Stomach (tissue), 8 donors: ENCODE measurements at regions not wholly inside any gene's neighbourhood (a gene's known extent, or its start where the extent isn't known, plus 50 kb on each side); places are given as distances from the start of the nearest gene placed in this dataset.

Experiments
- DNase-seq, 2 donors: peaks; one replicate each; pipeline versions ENCODE4 v3.0.0 to v3.0.0-alpha.2; 2013 to 2019
- H3K27ac ChIP-seq, 5 donors: fragments of 200-600 bp in 4 of 5; sonication (generic) in 4 of 5; one replicate each; pipeline ENCODE4 v1.5.1; 2013 to 2019; ENCODE audit warnings: mild to moderate bottlenecking in 1 of 5, moderate library complexity in 1 of 5
- H3K27me3 ChIP-seq, 3 donors: fragments of 200-600 bp; sonication (generic); one replicate each; pipeline ENCODE4 v1.5.1; 2017 to 2019; ENCODE audit warnings: mixed run types in 1 of 3
- H3K36me3 ChIP-seq, 4 donors: fragments of 200-600 bp; sonication (generic); 1 replicate in 3 of 4; 2 replicates in 1 of 4; pipeline ENCODE4 v1.5.1; 2016 to 2019
- H3K4me1 ChIP-seq, 4 donors: fragments of 200-600 bp; sonication (generic); one replicate each; pipeline ENCODE4 v1.5.1; 2016 to 2019
- H3K4me3 ChIP-seq, 4 donors: fragments of 200-600 bp; sonication (generic) in 3 of 4; one replicate each; pipeline ENCODE4 v1.5.1; 2016 to 2019; ENCODE audit warnings: mild to moderate bottlenecking in 1 of 4
- H3K9me3 ChIP-seq, 4 donors: fragments of 200-600 bp; sonication (generic); one replicate each; pipeline ENCODE4 v1.5.1; 2016 to 2019
- EP300 ChIP-seq: sonication (generic); formaldehyde crosslinking; IDR thresholded peaks from one replicate; pipeline ENCODE4 v1.6.1; 2017; ENCODE audit warnings: antibody characterized with exemption
- POLR2A ChIP-seq, 4 donors: fragments of 450-650 bp; IDR thresholded peaks; one replicate each; pipeline ENCODE4 v1.6.1; 2016; ENCODE audit warnings: antibody characterized with exemption in 4 of 4, control low read depth in 2 of 4, mild to moderate bottlenecking in 1 of 4, moderate library complexity in 1 of 4
- POLR2AphosphoS5 ChIP-seq, 3 donors: sonication (generic); formaldehyde crosslinking; IDR thresholded peaks; one replicate each; pipeline ENCODE4 v1.6.1; 2016; ENCODE audit warnings: antibody characterized with exemption in 3 of 3
- WGBS, 5 donors: extraction: QIAGEN DNeasy Blood & Tissue Kit in 3 of 5; methylation state at CpG; one replicate each; pipeline versions ENCODE4 v1.1.5 to v1.1.7; 2013 to 2018; 5-methylcytosine and 5-hydroxymethylcytosine counted together
- intact Hi-C: fragments of 100-400 bp; cut with DNase I; formaldehyde crosslinking; loops from one replicate; pipeline ENCODE4 v1.15.1; 2023; ENCODE audit warnings: low total_unique reads
- TF ChIP-seq, protein P1 (sequence below), 7 experiments: fragments of 450-650 bp in 4 of 7; fragments of 200-600 bp in 3 of 7; sonication (generic) in 3 of 7; IDR thresholded peaks; one replicate each; pipeline ENCODE4 v1.5.1; 2016 to 2019; ENCODE audit warnings: antibody characterized with exemption in 7 of 7, control low read depth in 2 of 7, mild to moderate bottlenecking in 1 of 7
- donor health status: healthy with polysubstance abuse.
- donor health status: Bipolar disorder and iron deficiency.
- donor health status: healthy.

DNA sequence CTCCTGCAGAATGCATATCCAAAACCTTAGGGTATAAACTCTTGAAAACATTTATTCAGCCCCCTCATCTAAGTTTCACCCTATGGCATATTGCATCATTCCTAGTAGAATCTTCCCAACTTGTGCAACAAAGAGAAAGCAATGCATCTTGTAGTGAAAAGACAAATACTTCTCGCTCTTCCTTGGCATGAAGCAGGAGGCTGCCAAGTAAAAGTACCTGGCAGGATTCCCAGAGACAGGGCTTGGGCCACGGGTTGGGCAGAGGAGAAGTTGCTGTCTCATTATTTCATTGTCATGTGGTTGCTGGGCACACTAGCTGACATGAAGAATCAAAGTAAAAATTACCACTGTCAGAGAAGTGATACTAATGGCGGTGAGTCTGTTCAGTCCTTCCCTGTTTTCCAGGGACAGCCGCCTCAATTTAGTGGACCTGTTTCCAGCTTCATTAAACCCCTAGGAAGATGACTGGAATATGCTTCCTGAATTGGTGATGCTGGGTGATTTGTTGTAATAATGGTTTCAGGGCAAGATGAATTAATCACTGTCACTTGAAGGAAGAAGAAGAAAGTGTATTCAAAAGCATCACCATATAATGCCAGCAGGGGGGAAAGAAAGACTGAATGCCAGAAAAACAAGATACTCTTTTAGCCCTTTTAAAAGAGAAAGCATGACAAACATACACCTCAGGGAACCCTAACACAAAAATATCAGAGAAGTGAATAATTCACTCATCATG, 380.5 kb upstream of the IGFBP7 start:
- no peaks in the 10 kb centered on the region for H3K9me3 ChIP-seq
- no peaks in the 10 kb centered on the region for H3K4me1 ChIP-seq
- no peak for TF ChIP-seq POLR2A (IDR thresholded peaks at IDR 0.05)
- TF ChIP-seq, protein P1, sequence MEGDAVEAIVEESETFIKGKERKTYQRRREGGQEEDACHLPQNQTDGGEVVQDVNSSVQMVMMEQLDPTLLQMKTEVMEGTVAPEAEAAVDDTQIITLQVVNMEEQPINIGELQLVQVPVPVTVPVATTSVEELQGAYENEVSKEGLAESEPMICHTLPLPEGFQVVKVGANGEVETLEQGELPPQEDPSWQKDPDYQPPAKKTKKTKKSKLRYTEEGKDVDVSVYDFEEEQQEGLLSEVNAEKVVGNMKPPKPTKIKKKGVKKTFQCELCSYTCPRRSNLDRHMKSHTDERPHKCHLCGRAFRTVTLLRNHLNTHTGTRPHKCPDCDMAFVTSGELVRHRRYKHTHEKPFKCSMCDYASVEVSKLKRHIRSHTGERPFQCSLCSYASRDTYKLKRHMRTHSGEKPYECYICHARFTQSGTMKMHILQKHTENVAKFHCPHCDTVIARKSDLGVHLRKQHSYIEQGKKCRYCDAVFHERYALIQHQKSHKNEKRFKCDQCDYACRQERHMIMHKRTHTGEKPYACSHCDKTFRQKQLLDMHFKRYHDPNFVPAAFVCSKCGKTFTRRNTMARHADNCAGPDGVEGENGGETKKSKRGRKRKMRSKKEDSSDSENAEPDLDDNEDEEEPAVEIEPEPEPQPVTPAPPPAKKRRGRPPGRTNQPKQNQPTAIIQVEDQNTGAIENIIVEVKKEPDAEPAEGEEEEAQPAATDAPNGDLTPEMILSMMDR (IDR thresholded peaks at IDR 0.05) = no peak
- TF ChIP-seq EP300 = no peak
- no peak for TF ChIP-seq POLR2AphosphoS5 (IDR thresholded peaks at IDR 0.05)
- no peak overlapping the region for H3K4me3 ChIP-seq
- no peak overlapping the region for H3K27ac ChIP-seq
- no peaks in the 10 kb centered on the region for H3K36me3 ChIP-seq
- intact Hi-C loops = no loop called here
- DNase-seq = peak in 1 of 2 donors; percentile 15
- 64 to 68% (median 67%) methylated on average over 4 of the region's 4 CpGs for WGBS, 5 donors
- H3K27me3 ChIP-seq = no peaks in the 10 kb centered on the region

DNA sequence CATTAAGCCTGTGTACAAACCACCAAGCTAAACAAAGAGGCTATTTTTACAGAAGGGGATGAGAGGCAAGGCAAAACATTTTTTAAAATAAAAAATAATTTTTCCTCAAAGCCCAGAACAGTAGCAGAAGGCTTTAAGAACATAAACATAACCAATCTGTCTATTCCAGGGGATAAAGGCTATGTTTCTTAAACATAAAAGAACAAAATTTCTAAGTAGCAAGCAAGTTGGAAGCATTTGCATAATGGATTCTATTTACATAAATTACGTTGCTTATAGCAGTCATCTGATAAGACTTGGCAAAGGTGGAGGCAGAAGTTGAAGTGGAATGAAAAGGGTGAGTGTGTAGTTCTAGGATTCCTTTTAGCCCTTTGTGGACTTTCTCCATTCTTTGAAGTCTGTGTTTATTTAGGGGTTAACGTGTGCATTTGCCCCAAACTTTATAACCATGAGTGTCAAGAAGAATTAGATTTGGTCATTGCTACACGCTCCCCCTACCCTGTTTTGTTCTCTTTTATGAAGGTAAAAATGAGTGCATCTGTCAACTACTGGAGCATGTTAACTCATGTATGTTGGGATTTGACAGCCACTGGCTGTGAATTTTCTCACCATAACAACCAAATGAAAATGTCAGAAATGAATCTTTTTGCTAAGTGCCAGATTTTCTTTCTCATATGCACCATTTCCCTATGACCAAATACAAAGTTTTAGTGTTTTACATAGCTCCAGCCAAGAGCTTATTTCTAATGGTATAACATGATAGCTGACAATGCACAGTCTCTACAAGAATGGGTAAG, 378.4 kb upstream of the IGFBP7 start:
- DNase-seq = no peak
- no peak for TF ChIP-seq EP300
- no peak for TF ChIP-seq POLR2AphosphoS5 (IDR thresholded peaks at IDR 0.05)
- no peak for TF ChIP-seq POLR2A (IDR thresholded peaks at IDR 0.05)
- TF ChIP-seq, protein P1 (IDR thresholded peaks at IDR 0.05) = no peak
- Histone ChIP-seq H3K4me1 (no peaks in the 10 kb centered on the region), H3K4me3 (no peak overlapping the region), H3K27ac (no peak overlapping the region), H3K36me3 (no peaks in the 10 kb centered on the region), H3K27me3 (no peaks in the 10 kb centered on the region), H3K9me3 (no peaks in the 10 kb centered on the region)
- intact Hi-C loops = no loop called here
- WGBS, 5 donors = 23 to 46% (median 28%) methylated on average over 3 of the region's 3 CpGs

DNA sequence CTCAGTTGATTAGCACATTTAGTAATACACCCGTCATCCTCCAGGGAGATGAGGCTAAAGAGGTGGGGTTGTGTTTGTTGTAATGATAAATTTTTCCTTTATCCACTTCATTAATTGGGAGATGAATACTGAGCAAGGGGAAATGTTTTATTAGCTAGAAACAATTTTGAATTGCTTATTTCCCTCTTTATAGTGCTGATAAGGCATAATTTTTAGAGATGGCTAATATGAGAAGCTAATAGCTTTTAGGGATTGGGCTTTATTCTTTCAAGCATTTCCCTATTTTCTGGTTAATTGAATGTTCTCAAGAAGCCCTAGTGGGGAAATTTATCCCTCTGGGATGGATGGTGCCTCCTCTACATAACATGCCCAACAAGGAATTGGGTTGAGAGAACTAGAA, 365.2 kb upstream of the IGFBP7 start:
- intact Hi-C loops = no loop called here
- Histone ChIP-seq H3K4me3 (no peak overlapping the region), H3K27ac (no peak overlapping the region), H3K9me3 (no peaks in the 10 kb centered on the region), H3K27me3 (no peaks in the 10 kb centered on the region), H3K4me1 (no peaks in the 10 kb centered on the region), H3K36me3 (no peaks in the 10 kb centered on the region)
- no peak for DNase-seq
- WGBS, 5 donors = 85 to 95% (median 90%) methylated on average over 1 of the region's 1 CpG
- TF ChIP-seq POLR2AphosphoS5 (IDR thresholded peaks at IDR 0.05) (no peak), POLR2A (IDR thresholded peaks at IDR 0.05) (no peak), EP300 (no peak)
- TF ChIP-seq, protein P1 (IDR thresholded peaks at IDR 0.05) = no peak

DNA sequence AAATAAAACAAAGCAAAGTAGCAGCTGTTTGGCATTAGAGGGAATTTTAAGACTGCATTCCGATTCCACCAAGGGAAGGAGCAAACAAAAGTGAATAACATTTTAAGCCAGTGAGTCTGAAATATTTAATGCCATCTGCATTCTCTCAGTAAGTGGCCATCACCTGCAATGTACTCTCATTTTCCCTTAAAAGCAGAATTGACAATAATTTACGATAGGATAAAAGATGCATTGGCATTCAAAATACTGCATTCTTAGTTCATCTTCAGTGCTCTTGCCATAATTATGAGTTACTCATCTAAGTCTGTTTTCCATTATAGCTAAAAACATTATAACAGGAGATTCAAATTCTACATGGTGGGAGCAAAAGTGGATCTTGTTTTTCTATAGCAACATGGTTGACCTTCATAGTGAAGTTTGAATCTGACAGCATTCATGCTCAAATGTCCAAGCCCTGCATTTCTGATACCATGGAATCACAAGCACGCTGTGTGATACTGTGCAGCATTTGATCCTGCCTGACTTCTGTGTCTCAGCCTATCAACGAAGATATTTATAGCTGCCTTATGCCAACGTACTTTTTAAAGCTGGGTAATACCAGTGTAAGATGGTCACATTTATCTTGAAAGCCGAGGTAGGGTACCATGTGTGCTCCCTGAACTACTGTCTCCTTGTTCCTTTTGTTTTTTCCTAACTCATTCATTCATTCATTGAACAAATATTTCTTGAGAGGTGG, 355.3 kb upstream of the IGFBP7 start:
- Histone ChIP-seq H3K4me3 (no peak overlapping the region), H3K36me3 (no peaks in the 10 kb centered on the region), H3K27ac (no peak overlapping the region), H3K4me1 (no peaks in the 10 kb centered on the region), H3K9me3 (no peaks in the 10 kb centered on the region), H3K27me3 (no peaks in the 10 kb centered on the region)
- DNase-seq = no peak
- intact Hi-C loops = no loop called here
- TF ChIP-seq POLR2A (IDR thresholded peaks at IDR 0.05) (no peak), POLR2AphosphoS5 (IDR thresholded peaks at IDR 0.05) (no peak), EP300 (no peak)
- TF ChIP-seq, protein P1 (IDR thresholded peaks at IDR 0.05) = no peak
- 74 to 83% (median 80%) methylated on average over 6 of the region's 6 CpGs for WGBS, 5 donors
